ENCODE measurements at regions not wholly inside any gene's neighbourhood (a gene's known extent, or its start where the extent isn't known, plus 50 kb on each side); places are given as distances from the start of the nearest gene placed in this dataset.

DNA sequence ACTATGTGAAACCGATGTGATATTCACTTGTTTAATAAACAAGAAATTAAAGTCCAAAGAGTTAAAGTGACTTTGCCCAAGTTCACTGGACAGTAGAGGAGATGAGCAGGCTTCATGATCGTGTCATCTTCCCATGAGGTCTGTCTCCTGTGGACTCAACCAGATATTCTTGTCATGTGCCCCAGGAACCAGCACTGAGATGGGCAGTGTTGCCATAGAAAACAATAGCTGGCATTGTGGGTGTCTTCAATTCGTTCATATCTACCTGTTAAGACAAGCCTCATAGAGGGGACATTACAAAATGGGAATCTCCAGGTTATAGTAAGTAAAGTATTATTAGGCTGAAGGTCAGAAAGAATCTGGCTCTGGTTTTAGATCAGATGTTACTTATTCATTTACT lies 184.8 kb upstream of the BCL6 start (continued):
- TF ChIP-seq, protein P1, sequence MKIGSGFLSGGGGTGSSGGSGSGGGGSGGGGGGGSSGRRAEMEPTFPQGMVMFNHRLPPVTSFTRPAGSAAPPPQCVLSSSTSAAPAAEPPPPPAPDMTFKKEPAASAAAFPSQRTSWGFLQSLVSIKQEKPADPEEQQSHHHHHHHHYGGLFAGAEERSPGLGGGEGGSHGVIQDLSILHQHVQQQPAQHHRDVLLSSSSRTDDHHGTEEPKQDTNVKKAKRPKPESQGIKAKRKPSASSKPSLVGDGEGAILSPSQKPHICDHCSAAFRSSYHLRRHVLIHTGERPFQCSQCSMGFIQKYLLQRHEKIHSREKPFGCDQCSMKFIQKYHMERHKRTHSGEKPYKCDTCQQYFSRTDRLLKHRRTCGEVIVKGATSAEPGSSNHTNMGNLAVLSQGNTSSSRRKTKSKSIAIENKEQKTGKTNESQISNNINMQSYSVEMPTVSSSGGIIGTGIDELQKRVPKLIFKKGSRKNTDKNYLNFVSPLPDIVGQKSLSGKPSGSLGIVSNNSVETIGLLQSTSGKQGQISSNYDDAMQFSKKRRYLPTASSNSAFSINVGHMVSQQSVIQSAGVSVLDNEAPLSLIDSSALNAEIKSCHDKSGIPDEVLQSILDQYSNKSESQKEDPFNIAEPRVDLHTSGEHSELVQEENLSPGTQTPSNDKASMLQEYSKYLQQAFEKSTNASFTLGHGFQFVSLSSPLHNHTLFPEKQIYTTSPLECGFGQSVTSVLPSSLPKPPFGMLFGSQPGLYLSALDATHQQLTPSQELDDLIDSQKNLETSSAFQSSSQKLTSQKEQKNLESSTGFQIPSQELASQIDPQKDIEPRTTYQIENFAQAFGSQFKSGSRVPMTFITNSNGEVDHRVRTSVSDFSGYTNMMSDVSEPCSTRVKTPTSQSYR (CRISPR knock-in tag; IDR thresholded peaks at IDR 0.05) = no peak
- TF ChIP-seq NFATC4 (CRISPR knock-in tag; IDR thresholded peaks at IDR 0.05) (no peak), ZNF263 (CRISPR knock-in tag; IDR thresholded peaks at IDR 0.05; ENCODE audit: low read depth) (no peak), ETV6 (CRISPR knock-in tag; IDR thresholded peaks at IDR 0.05) (no peak), ZNF423 (CRISPR knock-in tag; IDR thresholded peaks at IDR 0.05) (no peak)

DNA sequence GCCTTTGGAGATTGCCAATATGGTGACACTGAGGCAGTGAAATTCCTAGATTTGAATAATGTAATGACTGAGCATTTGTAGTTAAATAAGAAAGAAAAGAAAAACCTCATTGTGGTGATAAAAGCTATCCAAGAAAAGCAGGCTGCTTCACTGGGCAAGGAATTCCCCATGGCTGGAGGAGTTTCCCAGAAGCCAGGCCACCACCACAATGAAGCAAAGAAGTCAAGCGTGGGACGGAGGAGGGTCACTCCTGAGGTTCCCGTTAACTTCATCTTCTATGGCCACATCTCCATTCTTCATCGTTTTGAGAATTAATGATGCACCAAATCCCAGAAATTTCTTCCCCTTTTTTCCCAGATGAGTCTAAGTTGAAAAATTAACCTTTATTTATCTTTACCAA lies 185.8 kb upstream of the BCL6 start:
- ATAC-seq (no peak), DNase-seq (ENCODE audit: low spot score) (no peak)
- Mint-ChIP-seq H3K9me3 (no peaks in the 10 kb centered on the region), H3K27ac (no peak overlapping the region), H3K27me3 (ENCODE audit: low read depth) (no peaks in the 10 kb centered on the region; the same call in none of the 2 replicates), H3K36me3 (no peaks in the 10 kb centered on the region), H3K4me3 (no peak overlapping the region), H3K4me1 (no peaks in the 10 kb centered on the region)
- ChIA-PET CTCF (no interaction called here), POLR2A (no interaction called here)
- TF ChIP-seq ZNF671 (CRISPR knock-in tag; IDR thresholded peaks at IDR 0.05) (no peak), E2F5 (CRISPR knock-in tag; IDR thresholded peaks at IDR 0.05) (no peak), ZNF416 (CRISPR knock-in tag; IDR thresholded peaks at IDR 0.05) (no peak), KAT7 (CRISPR knock-in tag; IDR thresholded peaks at IDR 0.05; ENCODE audit: borderline replicate concordance) (no peak), NR2C2 (CRISPR knock-in tag; IDR thresholded peaks at IDR 0.05) (no peak), ZNF219 (CRISPR knock-in tag; IDR thresholded peaks at IDR 0.05; ENCODE audit: borderline replicate concordance) (no peak), MLX (CRISPR knock-in tag; IDR thresholded peaks at IDR 0.05) (no peak), SMAD4 (CRISPR knock-in tag; IDR thresholded peaks at IDR 0.05) (no peak)
- TF ChIP-seq, protein P2, sequence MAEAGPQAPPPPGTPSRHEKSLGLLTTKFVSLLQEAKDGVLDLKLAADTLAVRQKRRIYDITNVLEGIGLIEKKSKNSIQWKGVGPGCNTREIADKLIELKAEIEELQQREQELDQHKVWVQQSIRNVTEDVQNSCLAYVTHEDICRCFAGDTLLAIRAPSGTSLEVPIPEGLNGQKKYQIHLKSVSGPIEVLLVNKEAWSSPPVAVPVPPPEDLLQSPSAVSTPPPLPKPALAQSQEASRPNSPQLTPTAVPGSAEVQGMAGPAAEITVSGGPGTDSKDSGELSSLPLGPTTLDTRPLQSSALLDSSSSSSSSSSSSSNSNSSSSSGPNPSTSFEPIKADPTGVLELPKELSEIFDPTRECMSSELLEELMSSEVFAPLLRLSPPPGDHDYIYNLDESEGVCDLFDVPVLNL (CRISPR knock-in tag; IDR thresholded peaks at IDR 0.05; ENCODE audit: borderline replicate concordance, low read depth) = no peak
- TF ChIP-seq, protein P3, sequence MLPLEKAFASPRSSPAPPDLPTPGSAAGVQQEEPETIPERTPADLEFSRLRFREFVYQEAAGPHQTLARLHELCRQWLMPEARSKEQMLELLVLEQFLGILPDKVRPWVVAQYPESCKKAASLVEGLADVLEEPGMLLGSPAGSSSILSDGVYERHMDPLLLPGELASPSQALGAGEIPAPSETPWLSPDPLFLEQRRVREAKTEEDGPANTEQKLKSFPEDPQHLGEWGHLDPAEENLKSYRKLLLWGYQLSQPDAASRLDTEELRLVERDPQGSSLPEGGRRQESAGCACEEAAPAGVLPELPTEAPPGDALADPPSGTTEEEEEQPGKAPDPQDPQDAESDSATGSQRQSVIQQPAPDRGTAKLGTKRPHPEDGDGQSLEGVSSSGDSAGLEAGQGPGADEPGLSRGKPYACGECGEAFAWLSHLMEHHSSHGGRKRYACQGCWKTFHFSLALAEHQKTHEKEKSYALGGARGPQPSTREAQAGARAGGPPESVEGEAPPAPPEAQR (CRISPR knock-in tag; IDR thresholded peaks at IDR 0.05) = no peak

DNA sequence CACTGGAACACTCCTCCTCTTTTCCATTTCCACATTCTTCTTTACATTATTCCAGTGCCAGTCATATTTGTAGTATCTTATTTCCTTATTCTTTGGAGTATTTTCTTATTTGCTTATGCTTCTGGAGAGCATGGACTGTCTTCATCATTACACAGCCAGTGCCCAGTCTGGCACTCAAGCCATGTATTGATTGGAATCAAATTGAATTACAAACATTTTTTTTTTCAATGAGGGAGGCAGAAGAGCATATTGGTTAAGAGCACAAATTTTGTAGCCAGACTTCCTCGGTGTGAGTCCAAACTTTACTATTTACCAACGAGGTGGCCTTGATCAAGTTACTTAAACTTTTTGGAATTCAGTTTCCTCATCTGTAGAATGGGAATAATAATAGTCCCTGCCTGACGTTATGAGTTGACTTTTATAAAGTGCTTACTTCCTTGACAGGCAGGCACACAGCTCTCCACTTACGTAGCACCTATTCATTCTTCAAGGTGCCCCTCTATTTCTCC lies 186.6 kb upstream of the BCL6 start:
- Mint-ChIP-seq H3K27ac (no peak overlapping the region), H3K9me3 (no peaks in the 10 kb centered on the region), H3K36me3 (no peaks in the 10 kb centered on the region), H3K4me1 (no peaks in the 10 kb centered on the region), H3K27me3 (ENCODE audit: low read depth) (no peaks in the 10 kb centered on the region; the same call in none of the 2 replicates), H3K4me3 (no peak overlapping the region)
- ATAC-seq (no peak), DNase-seq (ENCODE audit: low spot score) (no peak)
- ChIA-PET CTCF (no interaction called here), POLR2A (no interaction called here)
- TF ChIP-seq SMAD4 (CRISPR knock-in tag; IDR thresholded peaks at IDR 0.05) = no peak
- TF ChIP-seq, protein P4, sequence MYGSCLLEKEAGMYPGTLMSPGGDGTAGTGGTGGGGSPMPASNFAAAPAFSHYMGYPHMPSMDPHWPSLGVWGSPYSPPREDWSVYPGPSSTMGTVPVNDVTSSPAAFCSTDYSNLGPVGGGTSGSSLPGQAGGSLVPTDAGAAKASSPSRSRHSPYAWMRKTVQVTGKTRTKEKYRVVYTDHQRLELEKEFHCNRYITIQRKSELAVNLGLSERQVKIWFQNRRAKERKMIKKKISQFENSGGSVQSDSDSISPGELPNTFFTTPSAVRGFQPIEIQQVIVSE (CRISPR knock-in tag; IDR thresholded peaks at IDR 0.05; ENCODE audit: borderline replicate concordance) = no peak
- no peak for TF ChIP-seq FOXP4 (CRISPR knock-in tag; IDR thresholded peaks at IDR 0.05)
- TF ChIP-seq, protein P5, sequence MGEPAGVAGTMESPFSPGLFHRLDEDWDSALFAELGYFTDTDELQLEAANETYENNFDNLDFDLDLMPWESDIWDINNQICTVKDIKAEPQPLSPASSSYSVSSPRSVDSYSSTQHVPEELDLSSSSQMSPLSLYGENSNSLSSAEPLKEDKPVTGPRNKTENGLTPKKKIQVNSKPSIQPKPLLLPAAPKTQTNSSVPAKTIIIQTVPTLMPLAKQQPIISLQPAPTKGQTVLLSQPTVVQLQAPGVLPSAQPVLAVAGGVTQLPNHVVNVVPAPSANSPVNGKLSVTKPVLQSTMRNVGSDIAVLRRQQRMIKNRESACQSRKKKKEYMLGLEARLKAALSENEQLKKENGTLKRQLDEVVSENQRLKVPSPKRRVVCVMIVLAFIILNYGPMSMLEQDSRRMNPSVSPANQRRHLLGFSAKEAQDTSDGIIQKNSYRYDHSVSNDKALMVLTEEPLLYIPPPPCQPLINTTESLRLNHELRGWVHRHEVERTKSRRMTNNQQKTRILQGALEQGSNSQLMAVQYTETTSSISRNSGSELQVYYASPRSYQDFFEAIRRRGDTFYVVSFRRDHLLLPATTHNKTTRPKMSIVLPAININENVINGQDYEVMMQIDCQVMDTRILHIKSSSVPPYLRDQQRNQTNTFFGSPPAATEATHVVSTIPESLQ (CRISPR knock-in tag; IDR thresholded peaks at IDR 0.05) = no peak
- TF ChIP-seq, protein P6, sequence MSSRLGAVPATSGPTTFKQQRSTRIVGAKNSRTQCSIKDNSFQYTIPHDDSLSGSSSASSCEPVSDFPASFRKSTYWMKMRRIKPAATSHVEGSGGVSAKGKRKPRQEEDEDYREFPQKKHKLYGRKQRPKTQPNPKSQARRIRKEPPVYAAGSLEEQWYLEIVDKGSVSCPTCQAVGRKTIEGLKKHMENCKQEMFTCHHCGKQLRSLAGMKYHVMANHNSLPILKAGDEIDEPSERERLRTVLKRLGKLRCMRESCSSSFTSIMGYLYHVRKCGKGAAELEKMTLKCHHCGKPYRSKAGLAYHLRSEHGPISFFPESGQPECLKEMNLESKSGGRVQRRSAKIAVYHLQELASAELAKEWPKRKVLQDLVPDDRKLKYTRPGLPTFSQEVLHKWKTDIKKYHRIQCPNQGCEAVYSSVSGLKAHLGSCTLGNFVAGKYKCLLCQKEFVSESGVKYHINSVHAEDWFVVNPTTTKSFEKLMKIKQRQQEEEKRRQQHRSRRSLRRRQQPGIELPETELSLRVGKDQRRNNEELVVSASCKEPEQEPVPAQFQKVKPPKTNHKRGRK (CRISPR knock-in tag; IDR thresholded peaks at IDR 0.05; ENCODE audit: borderline replicate concordance) = no peak
- no peak for TF ChIP-seq PRRX2 (CRISPR knock-in tag; IDR thresholded peaks at IDR 0.05)

All from WTC11 (cell line).